ENCODE measurements at regions not wholly inside any gene's neighbourhood (a gene's known extent, or its start where the extent isn't known, plus 50 kb on each side); places are given as distances from the start of the nearest gene placed in this dataset.

- no peak for DNase-seq (ENCODE audit: low read depth in 2 of 2)
These were observed 232.2 kb upstream of the HS6ST1 start for GRCh38 chr2:128550801-128551416.

GRCh38 chr2:128551435-128551834, 232.8 kb upstream of the HS6ST1 start:
- DNase-seq (ENCODE audit: low read depth in 2 of 2), result no peak

GRCh38 chr2:128552141-128552805, 233.6 kb upstream of the HS6ST1 start:
- no peak for DNase-seq (ENCODE audit: low read depth in 2 of 2)

GRCh38 chr2:128552806-128553551, 234.3 kb upstream of the HS6ST1 start:
- no peak for DNase-seq (ENCODE audit: low read depth in 2 of 2)

- no peak for DNase-seq (ENCODE audit: low read depth in 2 of 2)
These were observed 235.6 kb upstream of the HS6ST1 start for GRCh38 chr2:128554151-128554769.

GRCh38 chr2:128555433-128555832, 236.8 kb upstream of the HS6ST1 start:
- DNase-seq (ENCODE audit: low read depth in 2 of 2), result no peak

- DNase-seq (ENCODE audit: low read depth in 2 of 2), result no peak
These were observed 237.4 kb upstream of the HS6ST1 start for GRCh38 chr2:128556089-128556488.

- DNase-seq (ENCODE audit: low read depth in 2 of 2), result no peak
These were observed 238.0 kb upstream of the HS6ST1 start for GRCh38 chr2:128556633-128557032.

GRCh38 chr2:128557069-128557468, 238.4 kb upstream of the HS6ST1 start:
- DNase-seq (ENCODE audit: low read depth in 2 of 2), result no peak

- no peak for DNase-seq (ENCODE audit: low read depth in 2 of 2)
These were observed 239.2 kb upstream of the HS6ST1 start for GRCh38 chr2:128557831-128558241.

- DNase-seq (ENCODE audit: low read depth in 2 of 2), result no peak
These were observed 239.8 kb upstream of the HS6ST1 start for GRCh38 chr2:128558441-128558840.

GRCh38 chr2:128558895-128559532, 240.3 kb upstream of the HS6ST1 start:
- DNase-seq (ENCODE audit: low read depth in 2 of 2), result no peak

- no peak for DNase-seq (ENCODE audit: low read depth in 2 of 2)
These were observed 241.2 kb upstream of the HS6ST1 start for GRCh38 chr2:128559533-128560515.

GRCh38 chr2:128560718-128561117, 242.1 kb upstream of the HS6ST1 start:
- DNase-seq (ENCODE audit: low read depth in 2 of 2), result no peak

GRCh38 chr2:128562471-128563347, 244.0 kb upstream of the HS6ST1 start:
- DNase-seq (ENCODE audit: low read depth in 2 of 2), result no peak

GRCh38 chr2:128563348-128563687, 244.7 kb upstream of the HS6ST1 start:
- DNase-seq (ENCODE audit: low read depth in 2 of 2), result no peak

- no peak for DNase-seq (ENCODE audit: low read depth in 2 of 2)
These were observed 245.5 kb upstream of the HS6ST1 start for GRCh38 chr2:128564131-128564530.

GRCh38 chr2:128564551-128564950, 245.9 kb upstream of the HS6ST1 start:
- DNase-seq (ENCODE audit: low read depth in 2 of 2), result no peak

GRCh38 chr2:128565441-128565840, 246.8 kb upstream of the HS6ST1 start:
- no peak for DNase-seq (ENCODE audit: low read depth in 2 of 2)

GRCh38 chr2:128566671-128567070, 248.0 kb upstream of the HS6ST1 start:
- DNase-seq (ENCODE audit: low read depth in 2 of 2), result no peak
